ENCODE measurements at regions not wholly inside any gene's neighbourhood (a gene's known extent, or its start where the extent isn't known, plus 50 kb on each side); places are given as distances from the start of the nearest gene placed in this dataset.

DNA sequence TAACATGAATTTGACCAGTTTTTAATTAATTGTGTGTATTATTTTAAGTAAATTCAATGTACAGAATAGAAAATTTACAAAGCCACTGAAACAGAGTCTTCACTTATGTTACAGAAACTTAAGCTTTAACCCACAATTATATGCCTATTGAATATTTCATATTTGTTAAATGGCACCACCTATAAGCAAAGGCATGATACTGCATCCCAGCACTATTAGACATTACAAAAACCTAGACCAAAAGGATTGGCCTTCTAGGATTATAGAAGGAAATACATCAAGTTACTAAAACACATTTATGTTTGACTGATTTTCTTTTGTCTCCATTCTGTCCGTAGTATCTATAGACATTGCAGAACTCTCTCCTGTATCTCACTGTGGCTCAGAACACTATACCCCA is 578.1 kb downstream of the AJAP1 start:
- H3K4me2 ChIP-seq (replicated peaks; ENCODE audit: low read depth, low read length, poor library complexity, severe bottlenecking), result no peak overlapping the region
- no peak overlapping the region for H3K4me3 ChIP-seq (ENCODE audit: control extremely low read depth in 1 of 5, extremely low read depth in 1 of 5, insufficient read depth in 1 of 5, low read depth in 2 of 5, low read length in 4 of 5)
- H3K36me3 ChIP-seq (replicated peaks in 1 of 2; ENCODE audit: control extremely low read depth in 1 of 2, control insufficient read depth in 1 of 2, extremely low read depth in 1 of 2, insufficient read depth in 2 of 2, low read length in 1 of 2), result no peaks in the 10 kb centered on the region
- H3K9ac ChIP-seq (ENCODE audit: low read length), result no peak overlapping the region
- H3K27ac ChIP-seq (ENCODE audit: low read length in 2 of 2), result no peak overlapping the region
- peaks cover 0 to 10% (median 0%) of the 10 kb centered on the region in 3 donors for H3K9me3 ChIP-seq (ENCODE audit: control extremely low read depth in 1 of 3, control insufficient read depth in 2 of 3, insufficient read depth in 1 of 3, low read length in 2 of 3)
- ATAC-seq (ENCODE audit: low read depth) (no peak), DNase-seq (no peak)
- H2AFZ ChIP-seq (ENCODE audit: insufficient read depth, low read depth, low read length, poor library complexity, severe bottlenecking), result no peak overlapping the region
- no peak overlapping the region for H3K27ac Mint-ChIP-seq
- no peak overlapping the region for H3K4me3 Mint-ChIP-seq
- no peaks in the 10 kb centered on the region for H3K79me2 ChIP-seq (ENCODE audit: control insufficient read depth, insufficient read depth, low read length)
- H3K9me3 Mint-ChIP-seq (ENCODE audit: insufficient read depth), result peaks cover 6% of the 10 kb centered on the region
- no CpG with 5 or more reads among the region's 1 CpG for WGBS (ENCODE audit: insufficient coverage)
- no peaks in the 10 kb centered on the region for H3K27me3 Mint-ChIP-seq
- ChIA-PET POLR2A (no interaction called here), CTCF (no interaction called here)
- H3K4me1 ChIP-seq (ENCODE audit: control insufficient read depth in 2 of 2, insufficient read depth in 2 of 2, low read length in 2 of 2), result no peaks in the 10 kb centered on the region
- no peak for TF ChIP-seq EZH2 (IDR thresholded peaks at IDR 0.05; ENCODE audit: borderline replicate concordance, insufficient read depth, low read depth, low read length, poor library complexity, severe bottlenecking)
- TF ChIP-seq, protein P1, sequence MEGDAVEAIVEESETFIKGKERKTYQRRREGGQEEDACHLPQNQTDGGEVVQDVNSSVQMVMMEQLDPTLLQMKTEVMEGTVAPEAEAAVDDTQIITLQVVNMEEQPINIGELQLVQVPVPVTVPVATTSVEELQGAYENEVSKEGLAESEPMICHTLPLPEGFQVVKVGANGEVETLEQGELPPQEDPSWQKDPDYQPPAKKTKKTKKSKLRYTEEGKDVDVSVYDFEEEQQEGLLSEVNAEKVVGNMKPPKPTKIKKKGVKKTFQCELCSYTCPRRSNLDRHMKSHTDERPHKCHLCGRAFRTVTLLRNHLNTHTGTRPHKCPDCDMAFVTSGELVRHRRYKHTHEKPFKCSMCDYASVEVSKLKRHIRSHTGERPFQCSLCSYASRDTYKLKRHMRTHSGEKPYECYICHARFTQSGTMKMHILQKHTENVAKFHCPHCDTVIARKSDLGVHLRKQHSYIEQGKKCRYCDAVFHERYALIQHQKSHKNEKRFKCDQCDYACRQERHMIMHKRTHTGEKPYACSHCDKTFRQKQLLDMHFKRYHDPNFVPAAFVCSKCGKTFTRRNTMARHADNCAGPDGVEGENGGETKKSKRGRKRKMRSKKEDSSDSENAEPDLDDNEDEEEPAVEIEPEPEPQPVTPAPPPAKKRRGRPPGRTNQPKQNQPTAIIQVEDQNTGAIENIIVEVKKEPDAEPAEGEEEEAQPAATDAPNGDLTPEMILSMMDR (IDR thresholded peaks at IDR 0.05), result no peak
- H3K27me3 ChIP-seq (replicated peaks in 1 of 4; ENCODE audit: control extremely low read depth in 1 of 4, control insufficient read depth in 3 of 4, insufficient read depth in 4 of 4, low read length in 3 of 4), result peaks cover 0 to 6% (median 0%) of the 10 kb centered on the region in 4 experiments
- H3K4me1 Mint-ChIP-seq, result no peaks in the 10 kb centered on the region
- H4K20me1 ChIP-seq (ENCODE audit: control insufficient read depth, insufficient read depth, low read length, poor library complexity, severe bottlenecking), result no peaks in the 10 kb centered on the region
- intact Hi-C loops (cut with micrococcal nuclease), result no loop called here

- ChIA-PET POLR2A (no interaction called here), CTCF (no interaction called here)
- TF ChIP-seq, protein P1 (IDR thresholded peaks at IDR 0.05), result no peak
- no peak for TF ChIP-seq EZH2 (IDR thresholded peaks at IDR 0.05; ENCODE audit: borderline replicate concordance, insufficient read depth, low read depth, low read length, poor library complexity, severe bottlenecking)
Observed at GRCh38 chr1:5231541-5232315, 577.3 kb downstream of the AJAP1 start.

More at GRCh38 chr1:5231541-5232315, 577.3 kb downstream of the AJAP1 start:
- Histone ChIP-seq H3K9ac (ENCODE audit: low read length) (no peak overlapping the region), H3K79me2 (ENCODE audit: control insufficient read depth, insufficient read depth, low read length) (no peaks in the 10 kb centered on the region), H3K4me2 (replicated peaks; ENCODE audit: low read depth, low read length, poor library complexity, severe bottlenecking) (no peak overlapping the region), H3K36me3 (replicated peaks in 1 of 2; ENCODE audit: control extremely low read depth in 1 of 2, control insufficient read depth in 1 of 2, extremely low read depth in 1 of 2, insufficient read depth in 2 of 2, low read length in 1 of 2) (no peaks in the 10 kb centered on the region), H3K27me3 (replicated peaks in 1 of 4; ENCODE audit: control extremely low read depth in 1 of 4, control insufficient read depth in 3 of 4, insufficient read depth in 4 of 4, low read length in 3 of 4) (peaks cover 0 to 6% (median 0%) of the 10 kb centered on the region in 4 experiments), H3K9me3 (ENCODE audit: control extremely low read depth in 1 of 3, control insufficient read depth in 2 of 3, insufficient read depth in 1 of 3, low read length in 2 of 3) (peaks cover 0 to 10% (median 0%) of the 10 kb centered on the region in 3 donors), H3K27ac (ENCODE audit: low read length in 2 of 2) (no peak overlapping the region), H2AFZ (ENCODE audit: insufficient read depth, low read depth, low read length, poor library complexity, severe bottlenecking) (no peak overlapping the region), H4K20me1 (ENCODE audit: control insufficient read depth, insufficient read depth, low read length, poor library complexity, severe bottlenecking) (no peaks in the 10 kb centered on the region), H3K4me1 (ENCODE audit: control insufficient read depth in 2 of 2, insufficient read depth in 2 of 2, low read length in 2 of 2) (no peaks in the 10 kb centered on the region), H3K4me3 (ENCODE audit: control extremely low read depth in 1 of 5, extremely low read depth in 1 of 5, insufficient read depth in 1 of 5, low read depth in 2 of 5, low read length in 4 of 5) (no peak overlapping the region)
- Mint-ChIP-seq H3K27me3 (no peaks in the 10 kb centered on the region), H3K4me3 (no peak overlapping the region), H3K27ac (no peak overlapping the region), H3K4me1 (no peaks in the 10 kb centered on the region), H3K9me3 (ENCODE audit: insufficient read depth) (peaks cover 6% of the 10 kb centered on the region)
- DNase-seq (no peak), ATAC-seq (ENCODE audit: low read depth) (no peak)
- intact Hi-C loops (cut with micrococcal nuclease), result no loop called here
- no CpG with 5 or more reads among the region's 2 CpGs for WGBS (ENCODE audit: insufficient coverage)
